SK-N-SH treated with all-trans-retinoic acid at 6 μM for 48 hours (cell line): ENCODE measurements at regions not wholly inside any gene's neighbourhood (a gene's known extent, or its start where the extent isn't known, plus 50 kb on each side); places are given as distances from the start of the nearest gene placed in this dataset.
"Not testable (repeated sequence)": the region's sequence is repeated elsewhere in the genome, so short reads cannot be mapped to it uniquely, and the experiment has no call there.

ENCODE experiments used
- ARNTL ChIP-seq: fragments of 450-650 bp; formaldehyde crosslinking; IDR thresholded peaks from 2 replicates; pipeline ENCODE4 v1.5.0; 2020; ENCODE audit warnings: low read depth, mild to moderate bottlenecking, moderate library complexity, borderline replicate concordance
- CREB5 ChIP-seq: fragments of 250-450 bp; sonication (Bioruptor Pico); IDR thresholded peaks from 2 replicates; pipeline ENCODE4 v1.5.1; 2020; ENCODE audit warnings: low read depth, mild to moderate bottlenecking, moderate library complexity
- PATZ1 ChIP-seq: fragments of 250-450 bp; sonication (Bioruptor Pico); IDR thresholded peaks from 2 replicates; pipeline ENCODE4 v1.8.0; 2020; ENCODE audit warnings: mild to moderate bottlenecking, moderate library complexity, borderline replicate concordance
- PPARA ChIP-seq: fragments of 250-450 bp; sonication (Bioruptor Pico); IDR thresholded peaks from 2 replicates; pipeline ENCODE4 v1.5.0; 2020; ENCODE audit warnings: mild to moderate bottlenecking, borderline replicate concordance
- TCF4 ChIP-seq: fragments of 250-450 bp; sonication (Bioruptor Pico); IDR thresholded peaks from 2 replicates; pipeline ENCODE4 v1.8.0; 2021; ENCODE audit warnings: mild to moderate bottlenecking, moderate library complexity, borderline replicate concordance
- TOX ChIP-seq: fragments of 250-450 bp; sonication (Bioruptor Pico); IDR thresholded peaks from 2 replicates; pipeline ENCODE4 v1.8.0; 2021; ENCODE audit warnings: mild to moderate bottlenecking, moderate library complexity, borderline replicate concordance
- ZC3H10 ChIP-seq: fragments of 250-450 bp; sonication (Bioruptor Pico); IDR thresholded peaks from 2 replicates; pipeline ENCODE4 v1.5.1; 2021; ENCODE audit warnings: mild to moderate bottlenecking, moderate library complexity
- ZNF70 ChIP-seq: fragments of 450-650 bp; formaldehyde crosslinking; IDR thresholded peaks from 2 replicates; pipeline ENCODE4 v1.5.0; 2020; ENCODE audit warnings: mild to moderate bottlenecking, moderate library complexity

GRCh38 chr15:20248434-20248833, 293.2 kb downstream of the GOLGA6L6 start:
- TF ChIP-seq PPARA; PATZ1 (CRISPR knock-in tag); ZC3H10 (CRISPR knock-in tag); ZNF70; CREB5; TCF4; ARNTL (CRISPR knock-in tag); TOX: not testable (repeated sequence)
